ENCODE measurements at regions not wholly inside any gene's neighbourhood (a gene's known extent, or its start where the extent isn't known, plus 50 kb on each side); places are given as distances from the start of the nearest gene placed in this dataset.

DNA sequence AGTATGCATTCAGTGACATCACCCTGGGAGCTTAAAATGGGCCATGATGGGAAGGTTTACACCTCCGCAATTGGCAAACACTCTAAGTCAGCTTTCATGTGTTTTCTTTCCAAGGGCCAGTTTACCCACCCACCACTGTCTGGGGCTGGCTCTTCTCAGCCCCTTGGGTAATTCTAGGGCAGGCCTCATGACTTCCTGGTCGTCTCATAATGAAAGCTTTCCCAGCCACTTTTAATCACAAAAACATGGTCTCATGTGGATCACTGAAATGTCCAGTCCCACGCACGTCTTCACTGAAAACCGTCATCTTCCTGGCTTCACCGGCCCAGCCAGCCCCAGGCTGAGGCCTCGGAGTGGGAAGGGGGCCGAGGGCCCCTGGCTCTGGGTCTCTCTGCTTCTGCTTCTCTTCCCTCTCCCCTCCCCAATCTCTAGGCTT lies 58.5 kb upstream of the ANO1 start:
- Histone ChIP-seq H3K36me3 (ENCODE audit: control insufficient read depth, insufficient read depth, low read length) (no peaks in the 10 kb centered on the region), H3K9me3 (ENCODE audit: control insufficient read depth, insufficient read depth, low read depth, low read length) (no peaks in the 10 kb centered on the region), H2AFZ (ENCODE audit: low read length) (no peak overlapping the region), H4K20me1 (ENCODE audit: control insufficient read depth, extremely low read depth, insufficient read depth, low read length) (no peaks in the 10 kb centered on the region), H3K4me2 (ENCODE audit: extremely low read depth, insufficient read depth, low read length) (no peak overlapping the region), H3K79me2 (ENCODE audit: control insufficient read depth, insufficient read depth, low read length) (no peaks in the 10 kb centered on the region), H3K27ac (ENCODE audit: insufficient read depth, low read length) (no peak overlapping the region), H3K4me1 (ENCODE audit: control insufficient read depth, extremely low read depth, insufficient read depth, low read length) (peaks cover 3% of the 10 kb centered on the region), H3K27me3 (ENCODE audit: control insufficient read depth, insufficient read depth, low read length) (no peaks in the 10 kb centered on the region), H3K9ac (ENCODE audit: insufficient read depth, low read length) (no peak overlapping the region), H3K4me3 (replicated peaks in 1 of 4; ENCODE audit: control extremely low read depth in 1 of 4, insufficient read depth in 1 of 4, low read depth in 3 of 4, low read length in 4 of 4) (no peak overlapping the region)
- peak in 1 of 2 donors; percentile 68 for DNase-seq (ENCODE audit: low read depth in 2 of 2)
- TF ChIP-seq, protein P1, sequence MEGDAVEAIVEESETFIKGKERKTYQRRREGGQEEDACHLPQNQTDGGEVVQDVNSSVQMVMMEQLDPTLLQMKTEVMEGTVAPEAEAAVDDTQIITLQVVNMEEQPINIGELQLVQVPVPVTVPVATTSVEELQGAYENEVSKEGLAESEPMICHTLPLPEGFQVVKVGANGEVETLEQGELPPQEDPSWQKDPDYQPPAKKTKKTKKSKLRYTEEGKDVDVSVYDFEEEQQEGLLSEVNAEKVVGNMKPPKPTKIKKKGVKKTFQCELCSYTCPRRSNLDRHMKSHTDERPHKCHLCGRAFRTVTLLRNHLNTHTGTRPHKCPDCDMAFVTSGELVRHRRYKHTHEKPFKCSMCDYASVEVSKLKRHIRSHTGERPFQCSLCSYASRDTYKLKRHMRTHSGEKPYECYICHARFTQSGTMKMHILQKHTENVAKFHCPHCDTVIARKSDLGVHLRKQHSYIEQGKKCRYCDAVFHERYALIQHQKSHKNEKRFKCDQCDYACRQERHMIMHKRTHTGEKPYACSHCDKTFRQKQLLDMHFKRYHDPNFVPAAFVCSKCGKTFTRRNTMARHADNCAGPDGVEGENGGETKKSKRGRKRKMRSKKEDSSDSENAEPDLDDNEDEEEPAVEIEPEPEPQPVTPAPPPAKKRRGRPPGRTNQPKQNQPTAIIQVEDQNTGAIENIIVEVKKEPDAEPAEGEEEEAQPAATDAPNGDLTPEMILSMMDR (conservative IDR thresholded peaks at IDR 0.05 in 1 of 2, IDR thresholded peaks at IDR 0.05 in 1 of 2; ENCODE audit: low read depth in 1 of 2, low read length in 2 of 2): no peak
- TF ChIP-seq EZH2 (IDR thresholded peaks at IDR 0.05; ENCODE audit: low read length, missing control alignments): no peak

DNA sequence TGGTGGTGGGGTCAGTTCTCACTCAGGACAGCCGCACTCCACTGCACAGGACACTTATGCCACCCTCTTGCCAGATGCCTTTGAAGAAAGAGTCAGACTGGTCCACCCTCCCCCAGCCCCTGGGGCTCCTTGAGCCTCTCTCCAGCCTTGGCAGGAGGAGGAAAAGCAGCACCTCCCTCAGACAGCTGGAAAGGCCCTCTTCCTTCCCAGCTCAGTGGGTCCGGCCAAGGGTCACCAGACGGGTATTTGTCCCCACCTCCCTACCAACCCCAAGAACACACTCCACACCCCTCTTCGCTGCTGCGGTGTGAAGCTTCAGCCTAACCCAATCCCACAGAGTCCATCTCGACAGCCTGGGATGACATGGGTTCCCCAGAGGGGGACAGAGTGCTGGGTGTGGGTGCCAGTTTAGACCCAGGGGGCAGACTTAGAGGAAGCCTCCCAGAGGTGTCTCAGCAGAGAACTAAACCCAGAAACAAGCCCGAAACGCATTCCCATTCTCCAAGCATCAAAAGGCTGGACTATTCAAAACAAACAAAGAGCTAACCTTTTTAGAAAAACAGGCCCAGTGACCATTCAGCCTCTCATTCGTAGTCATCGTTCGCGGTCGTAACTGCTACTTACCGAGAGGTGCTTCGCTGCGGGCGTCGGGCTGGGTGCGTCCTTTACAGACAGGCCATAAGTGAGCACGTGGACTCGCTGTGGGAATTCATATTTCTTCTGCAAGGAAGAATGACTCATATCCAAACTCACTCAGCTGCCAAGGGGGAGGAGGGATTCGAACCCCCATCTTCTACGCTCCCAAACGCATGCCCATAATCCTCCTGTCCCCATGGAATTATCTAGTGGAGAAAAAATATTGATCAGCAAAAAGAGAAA lies 57.5 kb upstream of the ANO1 start:
- peaks cover 3% of the 10 kb centered on the region for H3K4me1 ChIP-seq (ENCODE audit: control insufficient read depth, extremely low read depth, insufficient read depth, low read length)
- no peaks in the 10 kb centered on the region for H3K27me3 ChIP-seq (ENCODE audit: control insufficient read depth, insufficient read depth, low read length)
- H2AFZ ChIP-seq (ENCODE audit: low read length): no peak overlapping the region
- no peaks in the 10 kb centered on the region for H3K36me3 ChIP-seq (ENCODE audit: control insufficient read depth, insufficient read depth, low read length)
- H3K9ac ChIP-seq (ENCODE audit: insufficient read depth, low read length): no peak overlapping the region
- peak; percentile 42 to 66 for DNase-seq (ENCODE audit: low read depth in 2 of 2)
- H3K79me2 ChIP-seq (ENCODE audit: control insufficient read depth, insufficient read depth, low read length): no peaks in the 10 kb centered on the region
- H3K27ac ChIP-seq (ENCODE audit: insufficient read depth, low read length): no peak overlapping the region
- H3K9me3 ChIP-seq (ENCODE audit: control insufficient read depth, insufficient read depth, low read depth, low read length): no peaks in the 10 kb centered on the region
- TF ChIP-seq EZH2 (IDR thresholded peaks at IDR 0.05; ENCODE audit: low read length, missing control alignments): no peak
- TF ChIP-seq, protein P1 (conservative IDR thresholded peaks at IDR 0.05 in 1 of 2, IDR thresholded peaks at IDR 0.05 in 1 of 2; ENCODE audit: low read depth in 1 of 2, low read length in 2 of 2): no peak
- no peak overlapping the region for H3K4me2 ChIP-seq (ENCODE audit: extremely low read depth, insufficient read depth, low read length)
- H3K4me3 ChIP-seq (replicated peaks in 1 of 4; ENCODE audit: control extremely low read depth in 1 of 4, insufficient read depth in 1 of 4, low read depth in 3 of 4, low read length in 4 of 4): no peak overlapping the region
- H4K20me1 ChIP-seq (ENCODE audit: control insufficient read depth, extremely low read depth, insufficient read depth, low read length): no peaks in the 10 kb centered on the region

DNA sequence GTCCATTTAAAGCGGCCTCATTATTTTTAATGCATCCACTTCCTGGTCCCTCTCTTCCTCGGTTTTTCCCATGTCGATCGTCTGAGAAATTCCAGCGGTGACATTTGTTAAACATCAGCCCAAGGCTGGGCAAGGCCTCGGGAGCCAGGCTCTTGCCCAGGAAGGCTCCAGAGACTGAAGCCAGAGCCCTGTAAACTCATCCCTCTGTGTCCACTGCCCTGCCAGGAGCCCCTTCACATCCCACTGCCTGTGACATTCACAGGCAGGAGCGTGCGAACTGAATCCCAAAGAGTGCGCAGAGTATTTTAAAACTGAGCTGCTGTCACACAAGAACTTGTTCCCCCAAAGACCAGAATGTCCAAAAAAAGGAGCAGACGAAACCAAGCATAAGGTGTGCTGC lies 56.5 kb upstream of the ANO1 start:
- H3K4me2 ChIP-seq (ENCODE audit: extremely low read depth, insufficient read depth, low read length): no peak overlapping the region
- no peaks in the 10 kb centered on the region for H3K9me3 ChIP-seq (ENCODE audit: control insufficient read depth, insufficient read depth, low read depth, low read length)
- H3K9ac ChIP-seq (ENCODE audit: insufficient read depth, low read length): no peak overlapping the region
- TF ChIP-seq EZH2 (IDR thresholded peaks at IDR 0.05; ENCODE audit: low read length, missing control alignments): no peak
- TF ChIP-seq, protein P1 (conservative IDR thresholded peaks at IDR 0.05 in 1 of 2, IDR thresholded peaks at IDR 0.05 in 1 of 2; ENCODE audit: low read depth in 1 of 2, low read length in 2 of 2): no peak
- no peak overlapping the region for H2AFZ ChIP-seq (ENCODE audit: low read length)
- peaks cover 3% of the 10 kb centered on the region for H3K4me1 ChIP-seq (ENCODE audit: control insufficient read depth, extremely low read depth, insufficient read depth, low read length)
- no peaks in the 10 kb centered on the region for H4K20me1 ChIP-seq (ENCODE audit: control insufficient read depth, extremely low read depth, insufficient read depth, low read length)
- H3K36me3 ChIP-seq (ENCODE audit: control insufficient read depth, insufficient read depth, low read length): no peaks in the 10 kb centered on the region
- no peak overlapping the region for H3K4me3 ChIP-seq (replicated peaks in 1 of 4; ENCODE audit: control extremely low read depth in 1 of 4, insufficient read depth in 1 of 4, low read depth in 3 of 4, low read length in 4 of 4)
- no peaks in the 10 kb centered on the region for H3K27me3 ChIP-seq (ENCODE audit: control insufficient read depth, insufficient read depth, low read length)
- H3K79me2 ChIP-seq (ENCODE audit: control insufficient read depth, insufficient read depth, low read length): no peaks in the 10 kb centered on the region
- H3K27ac ChIP-seq (ENCODE audit: insufficient read depth, low read length): no peak overlapping the region
- no peak for DNase-seq (ENCODE audit: low read depth in 2 of 2)

Measured in fibroblast of lung (primary cell).